HG03097 (cell line): ENCODE measurements at regions not wholly inside any gene's neighbourhood (a gene's known extent, or its start where the extent isn't known, plus 50 kb on each side); places are given as distances from the start of the nearest gene placed in this dataset.

ENCODE experiments used
- ATAC-seq: cut with Tn5 transposase; IDR thresholded peaks from one replicate; pipeline ENCODE4 v1.9.1; 2021; ENCODE audit not compliant: unreplicated experiment, low FRiP score

DNA sequence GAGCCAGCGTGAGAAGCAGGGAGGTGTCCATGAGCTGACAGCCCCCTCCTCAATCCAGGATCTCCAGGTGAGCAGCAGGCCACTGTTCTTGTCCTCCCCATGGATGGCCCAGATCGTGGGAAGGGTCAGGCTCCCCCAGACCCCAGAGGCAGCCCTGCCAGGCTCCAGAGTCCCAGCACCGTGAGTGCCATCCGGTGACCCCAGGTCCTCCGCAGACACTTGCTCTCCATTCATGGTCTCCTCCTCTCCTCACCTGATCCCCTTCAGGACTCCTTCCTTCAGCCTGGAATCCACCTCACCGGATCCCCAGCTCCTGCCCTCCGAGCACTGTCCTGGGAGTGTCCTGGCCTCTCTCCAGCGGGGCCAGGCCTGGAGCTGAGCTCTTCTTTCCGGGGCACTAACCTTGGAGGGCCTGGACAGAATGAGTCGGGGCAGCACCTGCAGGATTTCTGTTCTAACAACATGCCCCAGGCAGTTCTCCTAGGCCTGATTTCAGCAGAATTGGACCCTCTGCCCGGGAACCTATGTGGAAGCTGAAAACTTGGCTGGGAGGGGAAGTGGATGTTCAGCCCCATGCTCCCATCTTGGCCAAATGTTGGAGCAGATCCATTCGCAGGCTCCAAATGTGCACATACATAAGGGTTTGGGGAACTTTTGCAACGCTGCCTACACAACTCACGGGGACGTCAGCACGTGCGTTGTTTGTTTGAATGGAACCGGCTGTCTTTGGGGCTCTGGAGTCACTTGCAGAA, 341.6 kb upstream of the SFSWAP start:
- no peak for ATAC-seq

DNA sequence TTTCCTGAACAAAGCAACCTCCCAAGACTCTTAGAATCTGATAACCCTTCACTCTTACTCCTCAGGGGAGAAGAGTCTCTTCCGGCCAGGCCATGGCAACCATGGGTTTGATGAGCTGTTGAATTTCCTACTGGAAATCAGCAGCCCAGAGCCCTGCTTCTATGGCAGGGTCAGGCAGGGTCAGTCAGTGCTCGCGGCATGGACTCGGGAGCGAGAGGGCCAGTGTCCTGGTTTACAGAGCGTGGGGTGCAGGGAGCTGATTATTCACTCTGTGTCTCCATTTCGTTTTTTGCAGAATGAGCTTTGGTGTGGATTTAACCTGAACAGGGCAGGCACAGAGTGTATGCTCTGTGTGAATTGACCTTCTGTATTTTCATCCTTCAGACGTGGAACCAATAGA, 340.6 kb upstream of the SFSWAP start:
- no peak for ATAC-seq

GRCh38 chr12:131370791-131371347, 340.0 kb upstream of the SFSWAP start:
- no peak for ATAC-seq

DNA sequence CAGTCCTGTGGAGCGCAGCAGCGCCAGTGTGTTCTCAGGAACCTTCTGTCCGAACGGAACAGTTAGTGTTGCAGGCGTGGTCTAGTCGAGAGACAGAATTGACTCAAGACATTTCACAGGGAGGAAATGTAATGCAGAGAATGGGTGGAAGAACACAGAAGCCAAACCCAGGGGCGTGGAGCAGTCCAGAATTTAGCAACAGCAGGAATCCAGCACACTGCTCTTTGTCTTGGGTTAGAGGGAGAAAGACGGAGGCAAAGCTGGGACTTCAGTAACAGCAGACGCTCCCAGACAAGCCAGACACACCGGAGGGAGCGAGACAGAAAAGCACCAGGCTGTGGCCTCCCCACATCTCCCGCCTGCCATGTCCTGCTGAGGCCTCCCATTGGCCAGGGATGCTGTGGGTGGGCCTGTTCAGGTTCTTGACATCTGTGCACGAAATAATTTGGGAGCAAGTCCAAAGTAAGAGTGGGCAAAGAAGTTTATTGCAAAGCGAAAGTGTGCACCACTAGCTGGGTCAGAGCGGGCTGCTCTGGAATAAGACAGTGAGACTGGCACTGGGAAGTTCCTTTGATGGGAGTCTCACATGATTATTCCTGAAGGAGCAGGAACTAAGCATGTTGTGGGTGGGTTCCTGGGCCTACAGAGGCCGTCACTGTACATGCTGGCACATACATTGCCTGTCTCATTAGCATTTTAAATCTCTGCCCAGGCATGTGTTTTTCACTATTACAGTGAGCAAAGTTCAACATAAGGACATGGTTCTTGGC, 339.3 kb upstream of the SFSWAP start:
- ATAC-seq: no peak

- no peak for ATAC-seq
Measured at GRCh38 chr12:131372171-131372475, 338.8 kb upstream of the SFSWAP start.

DNA sequence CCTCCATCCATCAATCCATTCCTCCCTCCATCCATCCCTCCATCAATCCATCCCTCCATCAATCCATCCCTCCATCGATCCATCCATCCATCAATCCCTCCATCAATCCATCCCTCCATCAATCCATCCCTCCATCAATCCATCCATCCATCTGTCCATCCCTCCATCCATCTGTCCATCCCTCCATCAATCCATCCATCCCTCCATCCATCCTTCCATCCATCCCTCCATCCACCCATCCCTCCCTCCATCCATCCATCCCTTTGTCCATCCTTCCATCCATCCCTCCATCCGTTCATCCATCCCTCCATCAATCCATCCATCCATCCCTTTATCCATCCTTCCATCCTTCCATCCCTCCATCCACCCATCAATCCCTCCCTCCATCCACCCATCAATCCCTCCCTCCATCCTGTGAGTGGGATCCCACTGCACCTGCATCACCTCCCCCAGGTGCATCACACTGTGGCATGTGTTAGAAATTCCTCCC, 338.1 kb upstream of the SFSWAP start:
- ATAC-seq: no peak

GRCh38 chr12:131375261-131375971, 335.5 kb upstream of the SFSWAP start:
- ATAC-seq: no peak

GRCh38 chr12:131375972-131376345, 334.9 kb upstream of the SFSWAP start:
- no peak for ATAC-seq

DNA sequence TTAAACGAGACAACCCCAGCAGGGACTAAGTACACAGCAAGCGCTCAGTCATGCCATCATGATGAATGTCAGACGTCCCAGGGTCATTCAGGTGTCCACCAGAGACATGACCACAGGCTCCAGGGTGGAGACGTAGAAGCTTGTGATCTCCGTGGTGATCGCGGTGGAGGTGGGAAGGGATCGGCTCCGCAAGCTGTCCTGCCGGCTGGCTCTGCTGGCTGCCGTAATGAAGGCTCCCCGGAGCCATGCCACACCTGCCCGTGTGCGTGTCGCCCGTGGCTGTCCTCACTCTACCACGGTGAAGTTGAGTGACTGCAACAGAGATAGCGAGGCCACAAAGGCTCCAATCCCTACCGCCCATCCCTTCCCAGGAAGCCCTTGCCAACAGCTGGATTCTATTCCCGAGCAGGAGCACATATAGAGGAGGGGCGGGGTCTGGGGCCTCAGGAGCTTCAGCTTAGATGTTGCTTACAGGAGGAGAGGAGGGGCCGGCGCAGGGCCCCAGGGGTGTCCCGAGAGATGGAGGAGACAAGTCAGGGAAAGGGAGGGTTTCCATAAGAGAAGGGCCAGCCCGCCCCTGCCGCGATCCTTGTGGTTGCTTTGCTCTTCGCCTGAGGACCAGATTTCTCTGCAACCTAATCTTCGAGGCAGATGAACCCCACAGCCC, 332.6 kb upstream of the SFSWAP start:
- no peak for ATAC-seq

DNA sequence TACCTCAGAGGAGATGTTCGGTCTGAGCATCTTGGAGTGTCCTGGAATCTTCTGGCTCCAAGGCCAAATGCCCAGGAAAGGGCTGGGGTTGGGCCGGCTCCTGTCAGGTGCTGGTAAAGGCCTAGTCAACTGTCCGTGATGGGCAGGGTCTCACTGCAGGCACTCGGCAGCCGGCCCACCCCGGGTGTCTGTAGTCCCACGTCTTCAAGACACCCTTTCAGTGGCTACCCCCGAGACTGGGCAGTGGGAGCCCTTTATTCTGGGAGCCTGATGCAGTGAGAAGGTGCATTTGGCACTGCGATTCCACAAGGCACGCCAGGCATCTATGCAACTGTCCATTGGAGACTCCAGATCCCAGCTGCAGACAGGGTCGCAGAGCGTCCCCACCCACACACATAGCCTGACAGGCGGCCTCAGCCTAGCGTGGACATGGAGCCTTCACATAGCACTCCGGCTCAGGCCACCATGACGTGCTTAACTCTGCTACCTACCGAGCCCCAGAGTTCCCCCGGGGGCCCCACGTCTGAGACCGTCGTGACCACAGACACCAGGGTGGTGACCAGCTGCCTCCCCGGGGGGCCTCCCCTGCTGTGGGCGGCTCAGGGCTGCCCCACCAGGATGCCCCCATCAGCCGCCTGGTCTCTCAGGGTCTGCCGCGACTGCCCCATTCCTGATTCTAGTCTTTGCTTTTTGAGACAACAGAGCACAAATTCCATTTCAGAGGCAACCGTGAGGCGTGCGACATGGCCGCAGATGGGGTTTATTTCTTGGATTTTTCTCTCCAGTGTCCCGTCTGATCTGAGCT, 331.8 kb upstream of the SFSWAP start:
- no peak for ATAC-seq

GRCh38 chr12:131379738-131380137, 331.2 kb upstream of the SFSWAP start:
- ATAC-seq: no peak

- ATAC-seq: no peak
Measured at GRCh38 chr12:131380220-131380964, 330.5 kb upstream of the SFSWAP start.

DNA sequence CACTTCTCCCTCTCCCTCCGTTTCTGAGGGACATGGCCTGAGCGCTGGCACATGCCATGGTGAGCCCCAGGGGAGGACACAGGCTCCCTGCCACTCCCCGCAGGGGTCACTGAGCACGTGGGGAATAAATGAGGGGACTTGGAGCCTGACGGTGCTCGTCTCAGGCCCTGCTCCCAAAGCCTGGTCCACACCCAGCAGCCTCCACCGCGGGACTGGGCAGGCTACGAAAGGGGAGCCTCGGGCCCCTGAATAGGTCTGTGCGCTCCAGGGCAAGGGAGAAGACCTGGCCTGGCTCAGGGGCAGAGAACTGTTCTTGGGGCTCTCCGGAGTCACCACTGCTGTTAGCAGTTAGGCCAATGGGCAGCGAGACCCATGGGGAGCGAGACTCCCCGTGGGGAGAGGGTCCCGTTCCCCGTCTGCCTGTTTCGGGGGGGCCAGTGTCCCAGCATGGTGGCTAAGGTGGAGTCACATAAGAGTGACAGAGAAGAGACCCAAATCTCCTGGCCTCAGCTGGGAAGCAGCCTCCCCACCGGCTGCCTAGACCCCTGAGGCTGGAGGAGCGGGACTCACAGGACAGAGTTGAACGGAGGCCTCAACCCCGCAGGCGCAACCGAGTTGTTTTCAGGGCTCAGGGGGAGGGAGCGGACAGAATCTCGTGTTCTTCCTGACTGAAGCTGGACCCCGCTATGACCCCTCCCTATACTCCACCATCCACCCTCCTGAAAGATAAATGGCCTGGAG, 329.8 kb upstream of the SFSWAP start:
- no peak for ATAC-seq

DNA sequence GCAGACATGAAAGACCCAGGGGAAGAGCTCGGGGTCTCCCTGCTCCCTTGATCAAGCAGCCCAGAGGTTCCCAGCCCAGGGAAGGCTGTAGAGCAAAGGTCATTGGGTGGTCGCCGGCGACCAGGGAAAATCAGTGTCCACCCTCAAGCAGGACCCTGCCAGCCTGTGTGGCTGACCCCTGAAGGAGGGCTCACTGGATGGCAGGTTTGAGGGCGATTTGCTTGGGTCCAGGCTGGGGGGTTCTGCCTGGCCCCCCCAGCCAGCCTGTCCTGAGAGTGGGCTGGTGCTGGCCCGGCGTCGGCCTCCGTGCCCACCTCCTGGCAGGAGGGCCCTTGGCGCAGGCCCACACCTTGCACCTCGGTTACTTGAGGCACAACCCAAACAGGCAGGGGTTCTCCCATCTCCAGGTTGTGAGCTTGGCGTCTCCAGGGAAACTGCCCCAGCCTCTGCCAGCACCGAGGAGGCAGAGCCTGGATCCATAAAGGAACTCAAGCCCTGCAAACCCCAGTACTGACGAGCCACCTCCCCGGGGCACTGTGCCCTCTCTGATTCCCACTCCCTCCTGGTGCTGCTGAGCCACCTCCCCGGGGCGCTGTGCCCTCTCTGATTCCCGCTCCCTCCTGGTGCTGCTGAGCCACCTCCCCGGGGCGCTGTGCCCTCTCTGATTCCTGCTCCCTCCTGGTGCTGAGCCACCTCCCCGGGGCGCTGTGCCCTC, 329.0 kb upstream of the SFSWAP start:
- ATAC-seq: no peak

- no peak for ATAC-seq
Measured at GRCh38 chr12:131383291-131383690, 327.6 kb upstream of the SFSWAP start.

DNA sequence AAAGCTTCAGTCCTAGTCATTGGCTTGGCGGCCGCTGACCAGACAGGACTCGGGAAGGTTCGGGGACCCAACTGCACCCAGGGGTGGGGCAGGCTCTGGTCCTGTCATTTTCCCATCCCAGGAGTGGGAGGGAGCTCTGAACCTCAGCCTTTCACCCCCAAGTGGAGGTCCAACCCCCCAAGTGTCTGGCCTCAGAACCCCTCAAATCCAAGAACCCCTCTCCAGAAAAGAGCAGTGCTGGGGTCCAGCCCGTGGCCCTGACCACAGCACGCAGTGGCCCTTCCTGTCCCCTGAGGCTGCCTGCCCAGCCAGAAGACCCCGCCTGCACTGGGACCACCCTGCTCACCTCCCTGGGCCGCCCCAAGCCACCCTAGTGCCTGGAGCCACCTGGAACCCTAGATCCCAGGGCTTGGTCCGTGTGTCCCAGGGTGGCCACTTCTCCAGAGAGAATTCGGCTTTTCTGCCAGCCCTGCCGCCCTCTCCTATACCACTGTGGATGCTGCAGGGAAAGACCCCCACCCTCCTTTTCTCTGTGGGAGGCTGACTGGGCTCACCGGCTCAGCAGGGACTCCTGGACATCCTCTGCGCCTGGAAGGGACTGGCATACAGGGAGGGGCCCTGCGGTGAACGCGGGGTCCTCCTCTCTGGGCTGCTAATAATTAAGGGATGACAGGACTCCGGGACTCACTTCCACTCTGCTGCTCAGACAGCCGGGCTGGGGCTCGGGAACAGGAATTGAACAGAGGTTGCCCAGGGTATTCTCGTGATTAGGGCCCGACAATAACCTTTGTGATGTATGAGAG, 326.9 kb upstream of the SFSWAP start:
- ATAC-seq: no peak

DNA sequence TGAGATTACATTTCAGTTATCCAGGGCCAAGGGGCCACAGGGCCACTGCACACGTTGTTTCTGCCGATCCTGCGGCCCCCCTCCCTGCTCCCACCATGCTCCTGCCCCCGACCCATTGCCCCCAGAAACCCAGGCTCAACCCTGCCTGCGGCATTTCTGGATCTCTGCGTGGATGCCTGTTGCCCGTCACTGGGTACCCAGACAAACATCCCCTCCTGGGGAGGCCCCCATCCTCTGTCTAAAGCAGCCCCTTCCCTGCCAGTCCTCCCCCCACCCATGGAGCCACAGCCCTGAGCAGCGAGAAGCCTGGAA, 326.4 kb upstream of the SFSWAP start:
- ATAC-seq: no peak
